Head of caudate nucleus (tissue), 42 donors: ENCODE measurements at regions not wholly inside any gene's neighbourhood (a gene's known extent, or its start where the extent isn't known, plus 50 kb on each side); places are given as distances from the start of the nearest gene placed in this dataset.
"Not testable (repeated sequence)": the region's sequence is repeated elsewhere in the genome, so short reads cannot be mapped to it uniquely, and the experiment has no call there.

Experiments used
- DNase-seq, 42 donors: peaks; one replicate each; pipeline versions ENCODE4 v3.0.0 to v3.0.0-alpha.2; 2020 to 2021; ENCODE audit warnings: mixed read lengths in 7 of 42
- intact Hi-C: fragments of 100-400 bp; cut with DNase I; formaldehyde crosslinking; loops from one replicate; pipeline ENCODE4 v1.15.0; 2022

DNA sequence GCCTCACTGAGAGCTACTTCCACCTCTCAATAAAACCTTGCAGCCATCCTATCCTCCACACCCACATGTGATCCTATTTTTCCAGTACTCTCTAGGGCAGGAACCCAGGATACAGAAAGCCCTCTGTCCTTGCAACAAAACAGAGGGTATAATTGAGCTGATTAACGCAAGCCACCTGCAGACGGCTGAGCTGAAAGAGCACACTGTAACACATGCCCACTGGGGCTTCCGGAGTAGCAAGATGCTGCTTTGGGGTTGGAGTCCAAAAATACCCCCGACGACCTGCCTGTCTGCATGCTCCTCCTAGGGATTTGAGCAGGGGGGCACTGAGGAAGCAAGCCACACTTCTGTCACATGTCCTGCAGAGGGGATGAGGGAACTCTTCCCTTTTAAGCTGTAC, 401.1 kb upstream of the FOXG1 start:
- intact Hi-C loops = no loop called here
- no peak for DNase-seq

GRCh38 chr14:28373721-28374120, 392.9 kb upstream of the FOXG1 start:
- no peak for DNase-seq
- intact Hi-C loops = no loop called here

- intact Hi-C loops = no loop called here
- peak in 36 of 42 donors; percentile 4 to 66 (median 31) for DNase-seq
Measured at GRCh38 chr14:28375295-28375694, 391.3 kb upstream of the FOXG1 start.

DNA sequence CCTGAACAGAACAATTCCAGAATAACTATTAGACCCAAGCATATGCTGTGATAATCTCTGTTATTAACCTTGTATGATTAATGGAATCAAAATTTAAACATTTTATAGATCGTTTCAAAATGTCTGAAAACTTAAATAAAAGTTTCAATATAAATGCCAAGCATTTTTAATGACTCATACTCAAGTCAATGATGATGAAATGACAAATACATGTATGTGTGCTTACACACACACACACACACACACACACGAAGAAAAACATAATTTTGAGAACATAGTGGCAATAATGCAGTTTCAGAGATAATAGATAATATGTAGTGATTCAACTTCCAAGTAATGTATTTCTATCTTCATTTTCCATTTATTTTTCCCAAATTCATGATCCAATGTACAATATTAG, 384.9 kb upstream of the FOXG1 start:
- intact Hi-C loops = no loop called here
- no peak for DNase-seq

- no peak for DNase-seq
- intact Hi-C loops = no loop called here
Measured at GRCh38 chr14:28382444-28383190, 384.0 kb upstream of the FOXG1 start.

DNA sequence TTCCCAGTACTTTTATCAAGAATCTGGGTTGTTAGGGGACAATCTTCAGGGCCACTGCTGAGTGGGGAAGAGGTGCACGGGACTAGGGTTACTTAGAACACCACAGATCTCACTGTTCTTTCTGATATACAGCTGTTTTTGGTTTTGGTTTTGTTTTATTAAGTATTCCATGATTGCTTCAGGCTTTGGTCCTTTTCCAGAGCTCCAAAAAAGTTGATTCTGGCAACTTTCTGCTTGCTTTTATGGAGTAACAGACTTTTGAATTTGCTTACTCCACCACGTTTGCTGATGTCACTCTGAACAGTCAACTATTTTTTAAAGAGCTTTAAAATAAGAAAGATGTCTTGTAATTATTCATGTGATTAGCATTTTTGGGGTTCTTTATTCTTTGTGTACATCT, 368.1 kb upstream of the FOXG1 start:
- no peak for DNase-seq
- intact Hi-C loops = no loop called here

GRCh38 chr14:28401705-28402104, 364.9 kb upstream of the FOXG1 start:
- DNase-seq, intact Hi-C loops: not testable (repeated sequence)

- intact Hi-C loops = no loop called here
- DNase-seq = no peak
Measured at GRCh38 chr14:28406196-28406595, 360.4 kb upstream of the FOXG1 start.

DNA sequence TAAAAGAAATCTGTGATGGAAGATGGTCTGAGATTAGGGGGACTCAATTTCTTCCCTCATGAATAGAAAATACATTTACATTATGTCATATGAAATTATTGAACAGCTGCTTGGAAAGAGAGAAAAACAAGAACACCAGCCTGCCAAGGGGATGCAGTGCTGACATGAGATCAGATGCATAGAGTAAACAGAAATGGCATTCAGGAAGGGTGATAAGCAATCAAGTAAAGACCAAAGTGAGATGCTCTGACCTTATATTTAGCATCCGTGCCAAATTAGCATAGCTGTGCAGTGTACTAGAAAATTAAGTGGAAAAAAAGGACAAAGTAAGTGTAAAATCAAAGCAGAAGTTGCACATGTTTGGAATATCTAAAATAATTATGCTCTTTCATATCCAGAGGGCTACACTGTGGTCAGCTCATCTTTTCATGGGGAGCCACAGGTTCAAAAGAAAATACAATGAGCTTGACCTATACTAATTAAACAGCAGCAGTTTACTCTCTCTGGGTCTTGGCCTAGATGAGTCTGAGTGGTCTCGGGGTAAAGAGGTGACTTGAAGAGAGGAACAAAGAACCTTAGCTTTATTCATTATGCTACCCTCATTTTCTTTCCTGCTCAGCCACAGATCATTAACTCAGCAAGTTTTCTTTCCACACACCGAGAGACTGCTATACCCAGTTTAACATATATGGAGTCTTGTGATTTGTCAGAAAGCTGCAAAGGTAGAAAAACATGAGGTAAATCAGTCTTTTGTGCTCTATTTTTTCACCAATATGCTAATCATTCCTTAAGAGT, 359.4 kb upstream of the FOXG1 start:
- no peak for DNase-seq
- intact Hi-C loops = no loop called here

GRCh38 chr14:28407996-28408395, 358.6 kb upstream of the FOXG1 start:
- intact Hi-C loops = no loop called here
- DNase-seq = no peak

DNA sequence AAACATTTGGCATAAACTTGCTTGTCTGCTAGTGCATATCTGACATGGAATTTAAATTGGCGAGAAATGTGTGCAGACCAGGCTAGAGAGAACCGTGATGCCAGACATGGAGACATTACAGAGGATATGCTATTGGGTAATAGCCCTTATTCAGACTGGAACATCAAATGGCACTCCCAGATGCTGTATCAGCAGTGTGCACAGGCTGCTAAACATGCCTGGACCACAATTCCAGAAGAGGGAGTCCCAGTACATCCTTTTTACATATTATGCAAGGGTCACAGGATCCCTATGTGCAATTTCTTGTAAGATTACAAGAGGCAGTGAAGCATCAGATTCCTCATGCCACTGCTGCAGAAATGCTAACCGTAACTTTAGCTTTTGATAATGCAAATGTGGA, 354.5 kb upstream of the FOXG1 start:
- intact Hi-C loops = no loop called here
- no peak for DNase-seq

- no peak for DNase-seq
- intact Hi-C loops = no loop called here
Measured at GRCh38 chr14:28426960-28427359, 339.6 kb upstream of the FOXG1 start.

GRCh38 chr14:28436821-28437220, 329.8 kb upstream of the FOXG1 start:
- intact Hi-C loops = no loop called here

GRCh38 chr14:28461389-28461788, 305.2 kb upstream of the FOXG1 start:
- DNase-seq = no peak
- intact Hi-C loops = no loop called here

More at GRCh38 chr14:28436821-28437220, 329.8 kb upstream of the FOXG1 start:
- no peak for DNase-seq

GRCh38 chr14:28467611-28468010, 299.0 kb upstream of the FOXG1 start:
- no peak for DNase-seq
- intact Hi-C loops = no loop called here

DNA sequence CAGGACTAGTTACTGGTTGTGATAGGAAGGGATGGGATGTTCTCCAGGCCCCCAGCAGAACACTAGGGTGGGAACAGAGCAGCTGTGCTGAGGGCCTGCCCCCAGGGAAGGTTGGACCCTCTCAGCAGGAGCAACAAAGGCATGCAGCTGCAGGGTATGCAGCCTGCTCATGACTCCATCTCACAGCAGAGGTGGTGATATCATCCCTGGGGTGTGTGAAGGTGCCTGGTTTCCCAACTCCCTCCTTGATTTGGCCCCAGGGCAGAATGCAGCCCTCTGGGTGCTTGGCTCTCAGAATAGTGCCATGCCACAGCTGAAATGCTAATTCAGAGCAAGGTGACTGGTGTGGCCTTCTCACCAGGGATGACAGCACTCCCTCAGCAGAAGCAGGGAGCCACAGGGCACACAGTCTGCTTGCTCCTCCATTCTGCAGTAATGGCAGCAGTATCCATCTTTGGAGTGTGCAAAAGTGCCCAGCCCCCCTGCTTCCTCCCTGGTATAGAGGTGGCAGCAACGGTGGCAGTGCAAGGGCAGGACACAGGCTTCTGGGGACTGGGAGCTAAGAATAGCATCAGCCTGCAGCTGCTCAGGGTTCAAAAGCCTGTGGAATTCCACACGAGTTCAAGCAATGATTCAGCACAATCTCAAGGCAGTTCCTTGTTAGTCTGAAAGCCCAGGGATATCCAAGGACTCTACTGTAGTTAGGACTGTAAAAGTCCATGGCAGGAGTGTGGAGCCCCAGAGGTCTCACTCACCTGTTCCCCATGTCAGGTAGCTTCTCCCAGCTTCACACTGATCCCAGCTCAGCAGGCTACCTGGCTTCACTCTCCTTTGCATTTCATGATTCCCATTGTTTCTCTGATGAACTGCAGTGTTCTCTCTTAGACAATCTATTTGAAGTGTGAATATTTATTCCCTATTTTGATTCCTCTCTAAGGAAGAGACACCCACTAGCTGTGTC, 298.1 kb upstream of the FOXG1 start:
- no peak for DNase-seq
- intact Hi-C loops = no loop called here

GRCh38 chr14:28482251-28483040, 284.1 kb upstream of the FOXG1 start:
- no peak for DNase-seq
- intact Hi-C loops = no loop called here

GRCh38 chr14:28483506-28483905, 283.1 kb upstream of the FOXG1 start:
- DNase-seq = no peak
- intact Hi-C loops = no loop called here

DNA sequence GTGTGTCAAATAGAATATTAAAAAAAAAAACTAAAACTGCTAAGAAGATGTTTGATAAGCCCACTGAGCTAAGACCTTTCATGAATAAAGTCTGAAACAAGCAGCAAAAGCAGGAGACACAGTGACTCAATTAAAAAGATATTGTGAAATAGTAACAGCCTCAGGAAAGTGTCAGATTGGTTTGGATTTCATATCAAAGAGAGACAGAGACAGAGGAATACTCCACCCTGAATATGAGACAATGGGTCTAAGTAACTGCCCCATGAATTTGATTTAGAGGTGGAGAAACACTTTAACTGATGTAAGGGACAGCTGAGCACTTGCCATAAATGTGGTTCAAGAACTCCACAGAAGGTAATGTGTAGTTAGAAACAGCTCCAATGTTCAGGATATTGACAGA, 277.9 kb upstream of the FOXG1 start:
- no peak for DNase-seq
- intact Hi-C loops = no loop called here
